CD4-positive, alpha-beta T cell (primary cell): ENCODE measurements at regions not wholly inside any gene's neighbourhood (a gene's known extent, or its start where the extent isn't known, plus 50 kb on each side); places are given as distances from the start of the nearest gene placed in this dataset.
A peak's percentile ranks its signal among the peaks of the same experiment; 100 is the strongest.

Experiments used
- ATAC-seq: fragments of 200-7000 bp; cut with Tn5 transposase; one replicate; pipeline ENCODE4 v1.10.0; 2022; ENCODE audit warnings: mild to moderate bottlenecking; ENCODE audit not compliant: poor library complexity
- CTCF ChIA-PET: fragments of 350-600 bp; sonication (Branson Sonifier 250); formaldehyde crosslinking; loops from one replicate; lab custom pipeline; 2021; ENCODE audit warnings: antibody characterized with exemption, inconsistent platforms; lab: Charles Lee
- POLR2A ChIA-PET: fragments of 350-600 bp; sonication (Branson Sonifier 250); formaldehyde crosslinking; loops from one replicate; lab custom pipeline; 2021; ENCODE audit warnings: antibody characterized with exemption, inconsistent platforms; lab: Charles Lee
- DNase-seq, 14 experiments: peaks; one replicate each; pipeline ENCODE4 v3.0.0-alpha.2; 2013 to 2020; ENCODE audit warnings: mixed read lengths in 2 of 14
- H3K27ac ChIP-seq, 2 donors: one replicate each; pipeline versions ENCODE4 v1.5.1 to v1.7.0; 2013; ENCODE audit warnings: low read length in 2 of 2, low read depth in 1 of 2, mild to moderate bottlenecking in 1 of 2
- H3K27me3 ChIP-seq, 2 experiments: 1 replicate in 1 of 2; 2 replicates in 1 of 2; pipeline versions ENCODE4 v1.6.1 to v1.7.0; 2013; ENCODE audit warnings: low read length in 2 of 2, control low read depth in 1 of 2, mild to moderate bottlenecking in 1 of 2, moderate library complexity in 1 of 2; ENCODE audit not compliant: insufficient read depth in 2 of 2, control insufficient read depth in 1 of 2
- H3K36me3 ChIP-seq: one replicate; pipeline ENCODE4 v1.6.1; 2013; ENCODE audit warnings: low read length, control low read depth; ENCODE audit not compliant: insufficient read depth
- H3K4me1 ChIP-seq: one replicate; pipeline ENCODE4 v1.6.1; 2013; ENCODE audit warnings: low read length, control low read depth; ENCODE audit not compliant: insufficient read depth
- H3K4me3 ChIP-seq: one replicate; pipeline ENCODE4 v1.5.1; 2013; ENCODE audit warnings: mild to moderate bottlenecking, low read length, moderate library complexity
- H3K9me3 ChIP-seq, 2 experiments: 1 replicate in 1 of 2; 2 replicates in 1 of 2; pipeline versions ENCODE4 v1.6.1 to v1.7.0; 2013; ENCODE audit warnings: low read length in 2 of 2, mild to moderate bottlenecking in 2 of 2, control low read depth in 1 of 2, moderate library complexity in 1 of 2; ENCODE audit not compliant: control insufficient read depth in 1 of 2, insufficient read depth in 1 of 2
- H3K27ac Mint-ChIP-seq: one replicate; pipeline ENCODE4 v1.8.0; 2020; ENCODE audit warnings: mixed read lengths
- H3K27me3 Mint-ChIP-seq: one replicate; pipeline ENCODE4 v1.8.0; 2021; ENCODE audit warnings: mixed read lengths
- H3K36me3 Mint-ChIP-seq: one replicate; pipeline ENCODE4 v1.8.0; 2021; ENCODE audit warnings: low read depth, mixed read lengths
- H3K4me1 Mint-ChIP-seq: one replicate; pipeline ENCODE4 v1.8.0; 2021; ENCODE audit warnings: low read depth, mixed read lengths
- H3K4me3 Mint-ChIP-seq: one replicate; pipeline ENCODE4 v1.8.0; 2020; ENCODE audit warnings: mild to moderate bottlenecking, mixed read lengths
- H3K9me3 Mint-ChIP-seq: one replicate; pipeline ENCODE4 v1.8.0; 2020; ENCODE audit warnings: mixed read lengths
- CTCF ChIP-seq: fragments of 200-600 bp; IDR thresholded peaks from one replicate; pipeline ENCODE4 v1.8.0; 2022; ENCODE audit warnings: antibody characterized with exemption, mild to moderate bottlenecking
- intact Hi-C, 2 experiments: fragments of 100-400 bp; cut with DNase I in 1 of 2; cut with micrococcal nuclease in 1 of 2; formaldehyde crosslinking; loops; one replicate each; pipeline versions ENCODE4 v1.15.1 to v1.9.0; 2023 to 2025; cut with DNase I, micrococcal nuclease

GRCh38 chr2:64873472-64873924 lies 115.7 kb upstream of the SLC1A4 start:
- Histone ChIP-seq H3K4me1 (peaks cover 9% of the 10 kb centered on the region), H3K27ac (no peak overlapping the region), H3K4me3 (peak overlapping the region; percentile 24), H3K9me3 (no peaks in the 10 kb centered on the region), H3K36me3 (no peaks in the 10 kb centered on the region), H3K27me3 (no peaks in the 10 kb centered on the region)
- Mint-ChIP-seq H3K27me3 (no peaks in the 10 kb centered on the region), H3K9me3 (no peaks in the 10 kb centered on the region), H3K36me3 (no peaks in the 10 kb centered on the region), H3K27ac (no peak overlapping the region), H3K4me1 (peaks cover 7% of the 10 kb centered on the region), H3K4me3 (peak overlapping the region; percentile 4)
- CTCF ChIA-PET: interaction anchor here (1.0 to 1.3 kb wide), 3 partner anchors 287 to 543 kb away, joined by 3 to 4 read pairs (median 3); no protein-coding TSS in a partner anchor
- DNase-seq (peak; percentile 53 to 86 (median 74)), ATAC-seq (peak; percentile 98)
- POLR2A ChIA-PET: interaction anchor here (1.7 kb wide), 1 partner anchor 350 kb away, joined by 7 read pairs; the partner anchor contains the start of gene AFTPH
- intact Hi-C loops: loop anchor here (1.0 to 5.0 kb wide), 5 partner anchors 286 to 826 kb away; partner anchors contain the start of gene AFTPH (in 1 of the 2)
- peak; percentile 96 for TF ChIP-seq CTCF

GRCh38 chr2:64874593-64874992 lies 114.6 kb upstream of the SLC1A4 start:
- intact Hi-C loops: loop anchor here in 1 of 2 experiments (5.0 kb wide), 1 partner anchor 827 kb away; no protein-coding TSS in a partner anchor
- CTCF ChIA-PET: no interaction called here
- Histone ChIP-seq H3K4me3 (no peak overlapping the region), H3K27ac (no peak overlapping the region), H3K4me1 (peaks cover 9% of the 10 kb centered on the region), H3K36me3 (no peaks in the 10 kb centered on the region), H3K27me3 (no peaks in the 10 kb centered on the region), H3K9me3 (no peaks in the 10 kb centered on the region)
- ATAC-seq (no peak), DNase-seq (no peak)
- H3K36me3 Mint-ChIP-seq: no peaks in the 10 kb centered on the region
- TF ChIP-seq CTCF: no peak
- no peaks in the 10 kb centered on the region for H3K9me3 Mint-ChIP-seq
- H3K4me3 Mint-ChIP-seq: no peak overlapping the region
- no peaks in the 10 kb centered on the region for H3K27me3 Mint-ChIP-seq
- H3K27ac Mint-ChIP-seq: no peak overlapping the region
- H3K4me1 Mint-ChIP-seq: peaks cover 7% of the 10 kb centered on the region
- POLR2A ChIA-PET: no interaction called here

- Mint-ChIP-seq H3K4me1 (peaks cover 7% of the 10 kb centered on the region), H3K9me3 (no peaks in the 10 kb centered on the region), H3K4me3 (no peak overlapping the region), H3K27ac (no peak overlapping the region), H3K27me3 (no peaks in the 10 kb centered on the region), H3K36me3 (no peaks in the 10 kb centered on the region)
- no peak overlapping the region for H3K4me3 ChIP-seq
- DNase-seq: no peak
- no peak overlapping the region for H3K27ac ChIP-seq
- no peaks in the 10 kb centered on the region for H3K9me3 ChIP-seq
- no peaks in the 10 kb centered on the region for H3K36me3 ChIP-seq
- intact Hi-C loops: no loop called here
- POLR2A ChIA-PET: no interaction called here
- CTCF ChIA-PET: no interaction called here
- ATAC-seq: no peak
- TF ChIP-seq CTCF: no peak
- peaks cover 9% of the 10 kb centered on the region for H3K4me1 ChIP-seq
- H3K27me3 ChIP-seq: no peaks in the 10 kb centered on the region
Measured at GRCh38 chr2:64875368-64875767, 113.8 kb upstream of the SLC1A4 start.
